H1 (cell line): ENCODE measurements at regions not wholly inside any gene's neighbourhood (a gene's known extent, or its start where the extent isn't known, plus 50 kb on each side); places are given as distances from the start of the nearest gene placed in this dataset.

ENCODE experiments used
- CBX5 ChIP-seq: fragments of 300-800, 300-1000 bp; sonication (generic); IDR thresholded peaks from 2 replicates; pipeline ENCODE4 v1.7.1; 2016; ENCODE audit warnings: antibody characterized with exemption, low read length, low read depth
- CHD7 ChIP-seq: fragments of 300-600 bp; sonication (generic); IDR thresholded peaks from 2 replicates; pipeline ENCODE4 v1.7.1; 2012; ENCODE audit warnings: low read length, moderate library complexity, mild to moderate bottlenecking, inconsistent platforms; ENCODE audit not compliant: insufficient replicate concordance
- CTBP2 ChIP-seq: IDR thresholded peaks from 2 replicates; pipeline ENCODE4 v1.7.0; 2011; ENCODE audit warnings: borderline replicate concordance, mild to moderate bottlenecking, moderate library complexity, mixed read lengths, low read length; ENCODE audit not compliant: insufficient read depth, insufficient read length
- CTCF ChIP-seq, 3 experiments: IDR thresholded peaks; 1 replicate in 2 of 3; 2 replicates in 1 of 3; pipeline versions ENCODE4 v1.5.1 to v1.6.1; 2011; ENCODE audit warnings: low read length in 3 of 3, mild to moderate bottlenecking in 3 of 3, inconsistent platforms in 2 of 3, low read depth in 1 of 3, moderate library complexity in 1 of 3; ENCODE audit not compliant: insufficient read depth in 1 of 3; ENCODE audit errors: control extremely low read depth in 1 of 3
- EZH2 ChIP-seq: fragments of 200-600 bp; sonication (generic); IDR thresholded peaks from 2 replicates; pipeline ENCODE4 v1.7.1; 2012; ENCODE audit warnings: low read depth, mild to moderate bottlenecking, moderate library complexity, low read length, inconsistent platforms; ENCODE audit not compliant: severe bottlenecking
- GTF2F1 ChIP-seq: IDR thresholded peaks from 2 replicates; pipeline ENCODE4 v1.6.1; 2012; ENCODE audit warnings: low read depth, low read length, improper control_type of control experiment, borderline replicate concordance
- RFX5 ChIP-seq: IDR thresholded peaks from 2 replicates; pipeline ENCODE4 v1.6.1; 2011; ENCODE audit warnings: low read depth, low read length, improper control_type of control experiment, borderline replicate concordance
- SIN3A ChIP-seq, 2 experiments: IDR thresholded peaks in 1 of 2; conservative IDR thresholded peaks in 1 of 2; 2 replicates each; pipeline ENCODE4 v1.6.1; 2011 to 2012; ENCODE audit warnings: low read length in 2 of 2, improper control_type of control experiment in 1 of 2, low read depth in 1 of 2, mild to moderate bottlenecking in 1 of 2
- SUZ12 ChIP-seq: fragments of 200-600 bp; sonication (generic); IDR thresholded peaks from 2 replicates; pipeline ENCODE4 v1.6.1; 2012; ENCODE audit warnings: mild to moderate bottlenecking, inconsistent platforms, low read length, moderate library complexity, mixed read lengths

- no peak for TF ChIP-seq CHD7
- TF ChIP-seq SUZ12: no peak
- no peak for TF ChIP-seq EZH2
- no peak for TF ChIP-seq CBX5
- no peak for TF ChIP-seq CTCF (IDR thresholded peaks at IDR 0.05; ENCODE audit: control extremely low read depth in 1 of 3, insufficient read depth in 1 of 3, low read depth in 1 of 3, low read length in 3 of 3)
- no peak for TF ChIP-seq GTF2F1
- TF ChIP-seq CTBP2: no peak
- no peak for TF ChIP-seq SIN3A (conservative IDR thresholded peaks at IDR 0.05 in 1 of 2, IDR thresholded peaks at IDR 0.05 in 1 of 2; ENCODE audit: low read depth in 1 of 2, low read length in 2 of 2)
- no peak for TF ChIP-seq RFX5
Measured at GRCh38 chrX:16472345-16472744, 177.6 kb upstream of the S100G start (continued).
